ENCODE measurements at regions not wholly inside any gene's neighbourhood (a gene's known extent, or its start where the extent isn't known, plus 50 kb on each side); places are given as distances from the start of the nearest gene placed in this dataset.

DNA sequence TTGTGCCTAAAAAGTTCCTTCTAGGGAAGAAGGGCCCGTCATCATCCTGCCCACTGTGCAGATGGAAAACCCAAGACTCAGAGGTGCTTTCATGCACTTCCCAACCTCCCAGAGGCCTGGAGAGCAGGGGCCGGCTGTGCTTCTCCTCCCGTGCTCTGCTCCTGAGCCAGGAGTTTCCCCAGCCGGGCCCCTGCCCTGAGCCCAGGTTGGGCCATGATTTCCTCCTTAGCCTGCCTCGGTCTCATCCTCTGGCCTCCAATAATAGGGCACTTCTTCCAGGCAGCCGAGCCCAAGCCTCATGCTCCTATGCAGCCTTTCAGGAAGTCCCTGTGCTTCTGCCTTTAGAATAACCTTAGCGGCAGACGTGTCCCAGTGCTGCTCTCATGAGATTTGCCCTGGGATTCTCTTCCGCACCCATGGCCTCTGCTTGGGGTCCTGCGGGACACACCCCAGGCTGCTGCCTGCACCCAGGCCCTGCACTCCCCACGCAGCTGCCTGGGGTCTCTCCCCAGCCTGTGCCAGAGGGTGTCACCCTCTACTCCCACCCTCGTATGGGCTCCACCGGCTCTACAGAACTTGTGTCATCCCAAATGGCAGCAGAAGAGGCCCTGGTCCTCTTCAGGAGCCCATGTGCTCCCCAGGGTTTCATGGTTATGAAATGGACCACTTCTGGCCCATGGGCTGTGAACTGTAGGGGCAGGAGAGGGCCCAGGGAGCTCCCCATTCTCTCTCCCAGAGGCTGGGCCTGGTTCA, 359.3 kb downstream of the ADGRD1 start:
- H3K9me3 ChIP-seq (replicated peaks; ENCODE audit: control insufficient read depth, insufficient read depth, low read depth, low read length) = no peaks in the 10 kb centered on the region
- no peaks in the 10 kb centered on the region for H3K36me3 ChIP-seq (ENCODE audit: control insufficient read depth, insufficient read depth, low read length)
- H3K79me2 ChIP-seq (ENCODE audit: control insufficient read depth, insufficient read depth, low read length) = no peaks in the 10 kb centered on the region
- no peaks in the 10 kb centered on the region for H3K4me1 ChIP-seq (replicated peaks in 1 of 2; ENCODE audit: control insufficient read depth in 2 of 2, insufficient read depth in 2 of 2, low read length in 2 of 2)
- no peak overlapping the region for H3K27ac ChIP-seq (ENCODE audit: extremely low read depth, low read depth, low read length)
- FAIRE-seq (no peak), ATAC-seq (no peak), DNase-seq (ENCODE audit: extremely low read depth in 1 of 4, low spot score in 3 of 4) (no peak)
- ChIA-PET POLR2A (interaction anchor here (1.0 kb wide), 1 partner anchor 10 kb away, joined by 3 read pairs; no protein-coding TSS in a partner anchor), CTCF (ENCODE audit: low intra/inter-chr PET ratio) (no interaction called here)
- in situ Hi-C loops (cut with MboI) = loop anchor here (5.0 kb wide), 1 partner anchor 329 kb away; no protein-coding TSS in a partner anchor
- no peak overlapping the region for H3K9ac ChIP-seq (ENCODE audit: insufficient read depth in 1 of 2, low read depth in 2 of 2, low read length in 2 of 2)
- peaks cover 8 to 16% of the 10 kb centered on the region in 2 experiments; a peak in 4 of 5 replicates for H3K27me3 ChIP-seq (ENCODE audit: control insufficient read depth in 2 of 2, insufficient read depth in 2 of 2, low read length in 2 of 2)
- no peaks in the 10 kb centered on the region for H4K20me1 ChIP-seq (replicated peaks; ENCODE audit: control insufficient read depth, insufficient read depth, low read length)
- no TSS peak for BruUV-seq (replicated peaks)
- H3K4me3 ChIP-seq = no peak overlapping the region
- no peak overlapping the region for H3K4me2 ChIP-seq (ENCODE audit: insufficient read depth, low read length)
- intact Hi-C loops (cut with micrococcal nuclease) = loop anchor here (5.0 kb wide), 1 partner anchor 329 kb away; no protein-coding TSS in a partner anchor
- WGBS (ENCODE audit: insufficient coverage, low coverage, missing lambda C conversion rate) = 7% methylated on average over 10 of the region's 13 CpGs
- H2AFZ ChIP-seq (ENCODE audit: low read depth, low read length) = no peak overlapping the region
- TF ChIP-seq BDP1 (IDR thresholded peaks at IDR 0.05; ENCODE audit: insufficient read depth, insufficient read length) = no peak
- no peak for TF ChIP-seq PTBP1 (IDR thresholded peaks at IDR 0.05; ENCODE audit: low read depth, low read length)
- no peak for TF ChIP-seq ZNF717 (CRISPR knock-in tag; IDR thresholded peaks at IDR 0.05)
- TF ChIP-seq NR2C1 (IDR thresholded peaks at IDR 0.05) = no peak
- no peak for TF ChIP-seq NR2C1 (tag; IDR thresholded peaks at IDR 0.05)
- no peak for TF ChIP-seq SIX5 (IDR thresholded peaks at IDR 0.05; ENCODE audit: borderline replicate concordance in 1 of 2, insufficient read depth in 1 of 2, low read depth in 1 of 2, low read length in 2 of 2)
- no peak for TF ChIP-seq ESRRA (IDR thresholded peaks at IDR 0.05; ENCODE audit: borderline replicate concordance, low read depth)
- TF ChIP-seq ID3 (CRISPR knock-in tag; IDR thresholded peaks at IDR 0.05) = no peak
- no peak for TF ChIP-seq ID3 (tag; IDR thresholded peaks at IDR 0.05)
- no peak for TF ChIP-seq HDAC2 (IDR thresholded peaks at IDR 0.05)
- no peak for TF ChIP-seq TEAD2 (tag; IDR thresholded peaks at IDR 0.05)
- TF ChIP-seq CTBP1 (IDR thresholded peaks at IDR 0.05; ENCODE audit: borderline replicate concordance) = no peak
- no peak for TF ChIP-seq DDX20 (tag; IDR thresholded peaks at IDR 0.05; ENCODE audit: low read depth)
- no peak for TF ChIP-seq DMBX1 (CRISPR knock-in tag; IDR thresholded peaks at IDR 0.05; ENCODE audit: borderline replicate concordance)
- H3K9me1 ChIP-seq (ENCODE audit: control insufficient read depth, insufficient read depth, low read length) = no peaks in the 10 kb centered on the region
